ENCODE measurements at regions not wholly inside any gene's neighbourhood (a gene's known extent, or its start where the extent isn't known, plus 50 kb on each side); places are given as distances from the start of the nearest gene placed in this dataset.

GRCh38 chr3:159881828-159882309 lies 106.8 kb upstream of the IL12A start:
- H3K4me1 Mint-ChIP-seq (ENCODE audit: low read depth): no peaks in the 10 kb centered on the region
- ATAC-seq: no peak
- ChIA-PET CTCF (no interaction called here), POLR2A (no interaction called here)
- H3K4me3 Mint-ChIP-seq: no peak overlapping the region
- DNase-seq: no peak
- TF ChIP-seq CTCF (IDR thresholded peaks at IDR 0.05): no peak
- H3K27me3 Mint-ChIP-seq: peaks cover 1% of the 10 kb centered on the region
- H3K27ac Mint-ChIP-seq: no peak overlapping the region
- intact Hi-C loops (cut with micrococcal nuclease): loop anchor here (10.0 kb wide), 2 partner anchors 463 to 603 kb away; no protein-coding TSS in a partner anchor
- H3K36me3 Mint-ChIP-seq (ENCODE audit: low read depth): no peaks in the 10 kb centered on the region
- no peaks in the 10 kb centered on the region for H3K9me3 Mint-ChIP-seq

- ATAC-seq (no peak), DNase-seq (no peak)
- H3K9me3 Mint-ChIP-seq: no peaks in the 10 kb centered on the region
- H3K36me3 Mint-ChIP-seq (ENCODE audit: low read depth): no peaks in the 10 kb centered on the region
- intact Hi-C loops (cut with micrococcal nuclease): loop anchor here (10.0 kb wide), 2 partner anchors 462 to 602 kb away; no protein-coding TSS in a partner anchor
- H3K27me3 Mint-ChIP-seq: peaks cover 1% of the 10 kb centered on the region
- H3K4me3 Mint-ChIP-seq: no peak overlapping the region
- H3K27ac Mint-ChIP-seq: no peak overlapping the region
- H3K4me1 Mint-ChIP-seq (ENCODE audit: low read depth): no peaks in the 10 kb centered on the region
- ChIA-PET CTCF (no interaction called here), POLR2A (no interaction called here)
- no peak for TF ChIP-seq CTCF (IDR thresholded peaks at IDR 0.05)
These were observed 106.3 kb upstream of the IL12A start for GRCh38 chr3:159882367-159882766.

GRCh38 chr3:159882790-159883779 lies 105.5 kb upstream of the IL12A start:
- Mint-ChIP-seq H3K27me3 (peaks cover 1% of the 10 kb centered on the region), H3K9me3 (no peaks in the 10 kb centered on the region), H3K27ac (no peak overlapping the region), H3K4me3 (no peak overlapping the region), H3K4me1 (ENCODE audit: low read depth) (no peaks in the 10 kb centered on the region), H3K36me3 (ENCODE audit: low read depth) (no peaks in the 10 kb centered on the region)
- ChIA-PET POLR2A (no interaction called here), CTCF (interaction anchor here (1.0 to 8.4 kb wide), 8 partner anchors 9 to 530 kb away, joined by 3 to 105 read pairs (median 8); partner anchors contain the start of gene IL12A)
- no peak for DNase-seq
- no peak for ATAC-seq
- TF ChIP-seq CTCF (IDR thresholded peaks at IDR 0.05): no peak
- intact Hi-C loops (cut with micrococcal nuclease): loop anchor here (10.0 kb wide), 2 partner anchors 462 to 602 kb away; no protein-coding TSS in a partner anchor

GRCh38 chr3:159884661-159885402 lies 103.8 kb upstream of the IL12A start:
- intact Hi-C loops (cut with micrococcal nuclease): loop anchor here (2.0 to 10.0 kb wide), 3 partner anchors 118 to 600 kb away; no protein-coding TSS in a partner anchor
- TF ChIP-seq CTCF (IDR thresholded peaks at IDR 0.05): peak; percentile 73
- Mint-ChIP-seq H3K4me3 (no peak overlapping the region), H3K4me1 (ENCODE audit: low read depth) (no peaks in the 10 kb centered on the region), H3K36me3 (ENCODE audit: low read depth) (no peaks in the 10 kb centered on the region), H3K27ac (no peak overlapping the region), H3K9me3 (no peaks in the 10 kb centered on the region), H3K27me3 (peaks cover 4% of the 10 kb centered on the region)
- DNase-seq: no peak
- CTCF ChIA-PET: interaction anchor here (0.6 to 8.4 kb wide), 43 partner anchors 10 to 601 kb away, joined by 3 to 105 read pairs (median 4); partner anchors contain the start of gene IL12A
- ATAC-seq: peak; percentile 51
- POLR2A ChIA-PET: interaction anchor here (0.6 kb wide), 1 partner anchor 750 kb away, joined by 3 read pairs; no protein-coding TSS in a partner anchor
